Kidney (tissue), 13 donors: ENCODE measurements at regions not wholly inside any gene's neighbourhood (a gene's known extent, or its start where the extent isn't known, plus 50 kb on each side); places are given as distances from the start of the nearest gene placed in this dataset.

Source experiments
- DNase-seq, 5 donors: peaks; one replicate each; pipeline ENCODE4 v3.0.0-alpha.2; 2013 to 2020
- FAIRE-seq: peaks from 2 replicates; lab custom pipeline; 2012; peaks lifted over from hg19 to GRCh38; lab: Jason Lieb, UNC
- H3K27ac ChIP-seq, 2 donors: one replicate each; pipeline ENCODE4 v1.7.0; 2013; ENCODE audit warnings: low read depth in 2 of 2, low read length in 2 of 2, inconsistent platforms in 1 of 2
- H3K27me3 ChIP-seq: one replicate; pipeline ENCODE4 v1.7.1; 2013; ENCODE audit warnings: low read length, inconsistent platforms; ENCODE audit not compliant: control insufficient read depth, insufficient read depth
- H3K36me3 ChIP-seq, 3 donors: one replicate each; pipeline versions ENCODE4 v1.7.0 to v1.7.1; 2013; ENCODE audit warnings: low read length in 3 of 3, control low read depth in 1 of 3, inconsistent platforms in 1 of 3; ENCODE audit not compliant: insufficient read depth in 3 of 3, control insufficient read depth in 2 of 3
- H3K4me1 ChIP-seq, 3 donors: one replicate each; pipeline versions ENCODE4 v1.7.0 to v1.7.1; 2013; ENCODE audit warnings: low read length in 3 of 3, inconsistent platforms in 1 of 3, low read depth in 1 of 3; ENCODE audit not compliant: control insufficient read depth in 2 of 3, insufficient read depth in 2 of 3
- H3K4me3 ChIP-seq, 3 donors: one replicate each; pipeline versions ENCODE4 v1.7.0 to v1.8.1; 2013; ENCODE audit warnings: low read length in 3 of 3, control low read depth in 1 of 3, inconsistent platforms in 1 of 3
- H3K9ac ChIP-seq, 3 donors: one replicate each; pipeline versions ENCODE4 v1.7.0 to v1.7.1; 2013; ENCODE audit warnings: low read length in 3 of 3, control low read depth in 1 of 3, inconsistent platforms in 1 of 3
- H3K9me3 ChIP-seq, 3 donors: one replicate each; pipeline versions ENCODE4 v1.7.0 to v1.7.1; 2013; ENCODE audit warnings: low read length in 3 of 3, control low read depth in 1 of 3, inconsistent platforms in 1 of 3; ENCODE audit not compliant: control insufficient read depth in 2 of 3, insufficient read depth in 1 of 3
- intact Hi-C: fragments of 100-400 bp; cut with DNase I; formaldehyde crosslinking; loops from one replicate; pipeline ENCODE4 v1.11.1; 2022
- TF ChIP-seq, protein P1 (sequence below): IDR thresholded peaks from 3 replicates; pipeline ENCODE4 v1.5.1; 2012; ENCODE audit warnings: mild to moderate bottlenecking, moderate library complexity, borderline replicate concordance; ENCODE audit not compliant: insufficient read depth; ENCODE audit errors: extremely low read depth
- donor health status: control.
- donor health status: control.
- donor health status: control.
- donor health status: control.
- donor health status: control.
- donor health status: DM: yes; HTN: yes; CAD: no.
- donor health status: Normal renal cell carcinoma (clear cell type).

DNA sequence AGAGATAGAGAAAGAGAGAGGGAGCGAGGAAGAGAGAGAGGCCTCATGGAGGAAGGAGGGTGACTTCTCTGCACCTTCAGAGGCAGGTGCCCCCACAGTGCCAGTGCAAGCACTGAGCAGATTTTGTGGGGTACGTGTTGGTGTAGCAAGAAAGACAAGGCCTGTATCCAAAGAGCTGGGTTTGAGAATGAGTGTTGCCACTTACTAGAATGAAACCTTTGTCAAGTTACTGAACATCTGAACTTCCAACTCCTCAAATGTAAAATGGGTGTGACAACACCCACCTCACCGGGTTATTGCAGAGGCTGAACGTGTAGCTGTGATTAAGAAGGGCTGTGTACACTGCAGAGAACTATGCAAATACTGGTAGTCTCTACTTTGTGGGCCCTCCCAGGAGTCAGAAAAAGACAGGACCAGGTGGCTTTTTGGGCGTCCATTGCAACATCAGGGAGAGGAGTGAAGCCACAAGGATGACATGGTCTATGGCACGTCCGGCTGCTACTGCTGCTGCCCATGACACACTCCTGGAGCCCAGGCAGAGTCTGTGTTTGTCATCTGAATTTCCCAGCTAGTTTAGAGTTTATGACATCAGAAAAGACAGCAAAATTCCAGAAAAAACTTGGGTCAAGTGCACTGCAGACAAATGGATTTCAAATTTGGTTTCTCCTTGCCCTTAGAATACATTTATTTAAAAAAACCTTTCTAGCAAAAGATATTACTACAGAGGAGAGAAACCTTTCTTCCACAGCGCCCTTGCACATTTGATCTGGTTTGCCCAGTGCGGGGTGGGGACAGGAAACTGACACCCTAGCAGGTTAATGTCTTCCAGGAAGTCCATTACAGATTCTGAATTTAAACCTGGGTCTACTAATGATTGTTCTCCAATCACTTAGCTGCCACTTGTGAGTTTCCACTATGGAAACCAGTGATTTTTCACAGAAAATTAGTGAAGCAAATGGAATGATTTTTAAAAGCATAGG is 54.0 kb upstream of the ATP12A start:
- Histone ChIP-seq H3K27me3 (no peaks in the 10 kb centered on the region), H3K27ac (no peak overlapping the region), H3K36me3 (no peaks in the 10 kb centered on the region), H3K9ac (no peak overlapping the region), H3K4me3 (no peak overlapping the region), H3K9me3 (no peaks in the 10 kb centered on the region), H3K4me1 (no peaks in the 10 kb centered on the region)
- no peak for FAIRE-seq
- intact Hi-C loops = no loop called here
- TF ChIP-seq, protein P1, sequence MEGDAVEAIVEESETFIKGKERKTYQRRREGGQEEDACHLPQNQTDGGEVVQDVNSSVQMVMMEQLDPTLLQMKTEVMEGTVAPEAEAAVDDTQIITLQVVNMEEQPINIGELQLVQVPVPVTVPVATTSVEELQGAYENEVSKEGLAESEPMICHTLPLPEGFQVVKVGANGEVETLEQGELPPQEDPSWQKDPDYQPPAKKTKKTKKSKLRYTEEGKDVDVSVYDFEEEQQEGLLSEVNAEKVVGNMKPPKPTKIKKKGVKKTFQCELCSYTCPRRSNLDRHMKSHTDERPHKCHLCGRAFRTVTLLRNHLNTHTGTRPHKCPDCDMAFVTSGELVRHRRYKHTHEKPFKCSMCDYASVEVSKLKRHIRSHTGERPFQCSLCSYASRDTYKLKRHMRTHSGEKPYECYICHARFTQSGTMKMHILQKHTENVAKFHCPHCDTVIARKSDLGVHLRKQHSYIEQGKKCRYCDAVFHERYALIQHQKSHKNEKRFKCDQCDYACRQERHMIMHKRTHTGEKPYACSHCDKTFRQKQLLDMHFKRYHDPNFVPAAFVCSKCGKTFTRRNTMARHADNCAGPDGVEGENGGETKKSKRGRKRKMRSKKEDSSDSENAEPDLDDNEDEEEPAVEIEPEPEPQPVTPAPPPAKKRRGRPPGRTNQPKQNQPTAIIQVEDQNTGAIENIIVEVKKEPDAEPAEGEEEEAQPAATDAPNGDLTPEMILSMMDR = no peak
- DNase-seq = peak in 1 of 5 donors; percentile 55

DNA sequence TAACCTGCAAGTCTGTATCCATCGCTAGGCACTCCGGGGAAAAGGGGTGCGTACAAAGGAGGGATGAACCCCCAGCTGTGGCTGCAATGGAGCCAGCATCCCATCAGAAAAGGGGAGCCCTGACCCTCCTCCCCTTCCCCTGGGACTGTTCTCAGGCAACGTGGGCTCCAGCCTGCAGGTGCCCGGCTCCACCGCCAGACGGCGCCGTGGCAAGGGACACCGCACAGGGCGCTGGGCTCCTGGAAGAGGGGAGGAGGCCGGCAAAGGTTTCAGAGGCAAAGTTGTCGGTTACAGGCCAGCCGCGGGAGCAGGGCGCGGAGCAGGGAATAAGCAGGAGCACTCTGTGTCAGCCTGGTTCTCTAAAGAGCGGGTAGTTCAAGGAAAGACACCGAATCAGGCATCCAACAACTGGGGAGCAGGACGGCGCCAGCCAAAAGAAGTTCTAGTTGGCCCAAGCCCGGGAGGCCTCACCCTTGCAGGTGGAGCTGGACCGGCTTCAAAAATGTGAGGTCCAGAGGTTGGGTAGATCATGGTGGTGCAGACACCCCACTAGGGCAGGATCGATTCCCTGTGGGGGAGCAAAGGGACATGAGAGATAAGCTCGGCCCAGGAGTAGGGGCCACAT is 53.0 kb upstream of the ATP12A start:
- Histone ChIP-seq H3K9me3 (no peaks in the 10 kb centered on the region), H3K4me3 (no peak overlapping the region), H3K36me3 (no peaks in the 10 kb centered on the region), H3K27me3 (no peaks in the 10 kb centered on the region), H3K27ac (no peak overlapping the region), H3K9ac (no peak overlapping the region), H3K4me1 (no peaks in the 10 kb centered on the region)
- FAIRE-seq (no peak), DNase-seq (peak in 4 of 5 donors; percentile 60 to 73 (median 70))
- TF ChIP-seq, protein P1 = peak; percentile 73
- intact Hi-C loops = no loop called here

DNA sequence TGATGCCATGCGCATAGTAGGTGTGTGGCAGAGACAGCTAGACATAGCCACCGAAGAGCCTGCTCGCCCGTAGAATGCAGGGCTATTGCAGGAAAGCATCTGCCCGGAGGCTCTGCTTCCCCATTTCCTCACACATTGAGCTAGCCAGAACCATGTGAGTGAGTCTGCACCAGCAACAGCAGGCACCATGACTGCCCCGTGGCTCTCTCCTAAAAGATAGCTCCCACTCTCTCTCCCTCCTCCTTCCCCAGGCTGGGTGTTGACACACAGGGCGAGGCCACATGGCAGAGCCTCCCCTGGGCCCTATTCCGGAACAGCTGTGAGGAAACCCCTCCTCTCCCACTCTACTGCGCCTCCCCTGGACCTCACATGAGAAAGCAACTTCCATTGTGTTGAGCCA is 52.3 kb upstream of the ATP12A start:
- Histone ChIP-seq H3K36me3 (no peaks in the 10 kb centered on the region), H3K27ac (no peak overlapping the region), H3K27me3 (no peaks in the 10 kb centered on the region), H3K9me3 (no peaks in the 10 kb centered on the region), H3K9ac (no peak overlapping the region), H3K4me1 (no peaks in the 10 kb centered on the region), H3K4me3 (no peak overlapping the region)
- TF ChIP-seq, protein P1 = no peak
- FAIRE-seq = no peak
- intact Hi-C loops = no loop called here
- DNase-seq = no peak
